Naive thymus-derived CD4-positive, alpha-beta T cell (primary cell): ENCODE measurements at regions not wholly inside any gene's neighbourhood (a gene's known extent, or its start where the extent isn't known, plus 50 kb on each side); places are given as distances from the start of the nearest gene placed in this dataset.

Experiments used
- ATAC-seq: fragments of 150-1000 bp; cut with Tn5 transposase; 2 replicates; pipeline ENCODE4 v1.10.0; 2021; ENCODE audit warnings: mild to moderate bottlenecking, moderate library complexity
- CTCF ChIA-PET: fragments of 350-600 bp; sonication (Branson Sonifier 250); formaldehyde crosslinking; loops from one replicate; lab custom pipeline; 2021; ENCODE audit warnings: antibody characterized with exemption; lab: Charles Lee
- POLR2A ChIA-PET: fragments of 350-600 bp; sonication (Branson Sonifier 250); formaldehyde crosslinking; loops from one replicate; lab custom pipeline; 2021; ENCODE audit warnings: antibody characterized with exemption, inconsistent platforms; lab: Charles Lee
- DNase-seq, 9 donors: peaks; one replicate each; pipeline versions ENCODE4 v3.0.0 to v3.0.0-alpha.2; 2020 to 2022; ENCODE audit warnings: mixed read lengths in 1 of 9
- H3K27ac ChIP-seq: one replicate; pipeline ENCODE4 v1.7.0; 2013; ENCODE audit warnings: mild to moderate bottlenecking, low read depth, low read length, moderate library complexity
- H3K27me3 ChIP-seq, 2 donors: one replicate each; pipeline ENCODE4 v1.7.0; 2013; ENCODE audit warnings: low read length in 2 of 2, mild to moderate bottlenecking in 2 of 2, moderate library complexity in 2 of 2; ENCODE audit not compliant: control insufficient read depth in 2 of 2, insufficient read depth in 2 of 2
- H3K36me3 ChIP-seq, 3 experiments: 1 replicate in 2 of 3; 2 replicates in 1 of 3; pipeline ENCODE4 v1.7.0; 2013; ENCODE audit warnings: low read length in 3 of 3, mild to moderate bottlenecking in 3 of 3, moderate library complexity in 1 of 3; ENCODE audit not compliant: insufficient read depth in 3 of 3, control insufficient read depth in 2 of 3
- H3K4me1 ChIP-seq, 2 donors: one replicate each; pipeline ENCODE4 v1.7.0; 2013; ENCODE audit warnings: low read length in 2 of 2, mild to moderate bottlenecking in 2 of 2, moderate library complexity in 1 of 2; ENCODE audit not compliant: control insufficient read depth in 2 of 2, insufficient read depth in 2 of 2
- H3K4me3 ChIP-seq: 2 replicates; pipeline ENCODE4 v1.7.0; 2013; ENCODE audit warnings: mild to moderate bottlenecking, low read length
- H3K9me3 ChIP-seq, 3 experiments: 1 replicate in 2 of 3; 2 replicates in 1 of 3; pipeline ENCODE4 v1.7.0; 2013; ENCODE audit warnings: low read length in 3 of 3; ENCODE audit not compliant: control insufficient read depth in 2 of 3
- H3K27ac Mint-ChIP-seq, 9 donors: one replicate each; pipeline ENCODE4 v1.8.0; 2020 to 2022; ENCODE audit warnings: mixed read lengths in 9 of 9, mild to moderate bottlenecking in 8 of 9, moderate library complexity in 5 of 9, inconsistent platforms in 2 of 9
- H3K27me3 Mint-ChIP-seq, 5 donors: one replicate each; pipeline ENCODE4 v1.8.0; 2021 to 2022; ENCODE audit warnings: mixed read lengths in 5 of 5, mild to moderate bottlenecking in 1 of 5
- H3K36me3 Mint-ChIP-seq, 5 donors: one replicate each; pipeline ENCODE4 v1.8.0; 2020 to 2022; ENCODE audit warnings: mixed read lengths in 5 of 5, mild to moderate bottlenecking in 3 of 5, inconsistent platforms in 1 of 5
- H3K4me1 Mint-ChIP-seq, 7 donors: one replicate each; pipeline ENCODE4 v1.8.0; 2020 to 2022; ENCODE audit warnings: mixed read lengths in 7 of 7, mild to moderate bottlenecking in 3 of 7, inconsistent platforms in 1 of 7
- H3K4me3 Mint-ChIP-seq, 10 donors: one replicate each; pipeline ENCODE4 v1.8.0; 2020 to 2022; ENCODE audit warnings: mild to moderate bottlenecking in 10 of 10, mixed read lengths in 10 of 10, moderate library complexity in 6 of 10, inconsistent platforms in 2 of 10
- H3K9me3 Mint-ChIP-seq, 11 donors: one replicate each; pipeline ENCODE4 v1.8.0; 2020 to 2022; ENCODE audit warnings: mixed read lengths in 11 of 11, mild to moderate bottlenecking in 4 of 11, inconsistent platforms in 1 of 11, moderate library complexity in 1 of 11
- intact Hi-C, 2 donors: fragments of 100-400 bp; cut with micrococcal nuclease; formaldehyde crosslinking; loops; one replicate each; pipeline ENCODE4 v1.15.1; 2023

- Mint-ChIP-seq H3K4me1 (no peaks in the 10 kb centered on the region), H3K27me3 (peaks cover 0 to 11% (median 4%) of the 10 kb centered on the region in 5 donors), H3K9me3 (peaks cover 0 to 1% (median 0%) of the 10 kb centered on the region in 11 donors), H3K36me3 (no peaks in the 10 kb centered on the region), H3K27ac (no peak overlapping the region), H3K4me3 (no peak overlapping the region)
- H3K27me3 ChIP-seq, result no peaks in the 10 kb centered on the region
- ChIA-PET POLR2A (interaction anchor here (0.8 kb wide), 1 partner anchor 14 kb away, joined by 3 read pairs; no protein-coding TSS in a partner anchor), CTCF (interaction anchor here (1.0 kb wide), 1 partner anchor 272 kb away, joined by 4 read pairs; no protein-coding TSS in a partner anchor)
- H3K4me3 ChIP-seq, result no peak overlapping the region
- DNase-seq, result no peak
- ATAC-seq, result no peak
- no peak overlapping the region for H3K27ac ChIP-seq
- intact Hi-C loops, result no loop called here
- H3K36me3 ChIP-seq, result no peaks in the 10 kb centered on the region
- no peaks in the 10 kb centered on the region for H3K4me1 ChIP-seq
- no peaks in the 10 kb centered on the region for H3K9me3 ChIP-seq
Measured at GRCh38 chr15:95639208-95639607, 691.3 kb upstream of the NR2F2 start.

GRCh38 chr15:95644100-95644875 is 686.2 kb upstream of the NR2F2 start:
- Histone ChIP-seq H3K4me3 (no peak overlapping the region), H3K27me3 (no peaks in the 10 kb centered on the region), H3K27ac (no peak overlapping the region), H3K4me1 (no peaks in the 10 kb centered on the region), H3K36me3 (no peaks in the 10 kb centered on the region), H3K9me3 (no peaks in the 10 kb centered on the region)
- ATAC-seq, result no peak
- H3K27ac Mint-ChIP-seq, result no peak overlapping the region
- H3K36me3 Mint-ChIP-seq, result no peaks in the 10 kb centered on the region
- ChIA-PET POLR2A (no interaction called here), CTCF (no interaction called here)
- intact Hi-C loops, result no loop called here
- no peak for DNase-seq
- no peaks in the 10 kb centered on the region for H3K4me1 Mint-ChIP-seq
- H3K4me3 Mint-ChIP-seq, result no peak overlapping the region
- H3K27me3 Mint-ChIP-seq, result peaks cover 5 to 13% (median 9%) of the 10 kb centered on the region in 5 donors
- peaks cover 0 to 1% (median 0%) of the 10 kb centered on the region in 11 donors for H3K9me3 Mint-ChIP-seq

GRCh38 chr15:95645791-95646338 is 684.6 kb upstream of the NR2F2 start:
- DNase-seq (no peak), ATAC-seq (no peak)
- H3K4me3 Mint-ChIP-seq, result no peak overlapping the region
- no peaks in the 10 kb centered on the region for H3K9me3 Mint-ChIP-seq
- H3K36me3 ChIP-seq, result no peaks in the 10 kb centered on the region
- no peaks in the 10 kb centered on the region for H3K27me3 ChIP-seq
- H3K4me1 Mint-ChIP-seq, result no peaks in the 10 kb centered on the region
- no peak overlapping the region for H3K27ac ChIP-seq
- H3K27me3 Mint-ChIP-seq, result peaks cover 8 to 13% (median 9%) of the 10 kb centered on the region in 5 donors
- H3K4me3 ChIP-seq, result no peak overlapping the region
- ChIA-PET CTCF (no interaction called here), POLR2A (no interaction called here)
- H3K9me3 ChIP-seq, result no peaks in the 10 kb centered on the region
- no peaks in the 10 kb centered on the region for H3K4me1 ChIP-seq
- H3K36me3 Mint-ChIP-seq, result no peaks in the 10 kb centered on the region
- intact Hi-C loops, result no loop called here
- no peak overlapping the region for H3K27ac Mint-ChIP-seq

- H3K36me3 ChIP-seq, result no peaks in the 10 kb centered on the region
- no peaks in the 10 kb centered on the region for H3K9me3 ChIP-seq
- H3K27ac ChIP-seq, result no peak overlapping the region
- peaks cover 8 to 13% (median 10%) of the 10 kb centered on the region in 5 donors for H3K27me3 Mint-ChIP-seq
- ATAC-seq (no peak), DNase-seq (no peak)
- no peaks in the 10 kb centered on the region for H3K9me3 Mint-ChIP-seq
- intact Hi-C loops, result no loop called here
- H3K4me1 ChIP-seq, result no peaks in the 10 kb centered on the region
- no peak overlapping the region for H3K4me3 ChIP-seq
- no peak overlapping the region for H3K4me3 Mint-ChIP-seq
- no peak overlapping the region for H3K27ac Mint-ChIP-seq
- ChIA-PET POLR2A (no interaction called here), CTCF (no interaction called here)
- no peaks in the 10 kb centered on the region for H3K27me3 ChIP-seq
- no peaks in the 10 kb centered on the region for H3K36me3 Mint-ChIP-seq
- H3K4me1 Mint-ChIP-seq, result no peaks in the 10 kb centered on the region
Measured at GRCh38 chr15:95646484-95647273, 683.8 kb upstream of the NR2F2 start.

GRCh38 chr15:95647531-95648277 is 682.8 kb upstream of the NR2F2 start:
- Mint-ChIP-seq H3K4me1 (no peaks in the 10 kb centered on the region), H3K9me3 (no peaks in the 10 kb centered on the region), H3K27me3 (peaks cover 8 to 17% (median 10%) of the 10 kb centered on the region in 5 donors), H3K36me3 (no peaks in the 10 kb centered on the region), H3K27ac (no peak overlapping the region), H3K4me3 (no peak overlapping the region)
- no peak overlapping the region for H3K4me3 ChIP-seq
- intact Hi-C loops, result no loop called here
- POLR2A ChIA-PET, result no interaction called here
- no peak overlapping the region for H3K27ac ChIP-seq
- no peaks in the 10 kb centered on the region for H3K9me3 ChIP-seq
- no peaks in the 10 kb centered on the region for H3K27me3 ChIP-seq
- no peaks in the 10 kb centered on the region for H3K4me1 ChIP-seq
- CTCF ChIA-PET, result no interaction called here
- DNase-seq, result no peak
- ATAC-seq, result no peak
- no peaks in the 10 kb centered on the region for H3K36me3 ChIP-seq

GRCh38 chr15:95653361-95653805 is 677.1 kb upstream of the NR2F2 start:
- H3K9me3 ChIP-seq, result no peaks in the 10 kb centered on the region
- CTCF ChIA-PET, result no interaction called here
- ATAC-seq, result no peak
- Mint-ChIP-seq H3K4me1 (no peaks in the 10 kb centered on the region), H3K27me3 (peaks cover 0 to 12% (median 10%) of the 10 kb centered on the region in 5 donors), H3K9me3 (no peaks in the 10 kb centered on the region), H3K27ac (no peak overlapping the region), H3K4me3 (no peak overlapping the region), H3K36me3 (no peaks in the 10 kb centered on the region)
- no peak for DNase-seq
- intact Hi-C loops, result no loop called here
- no peaks in the 10 kb centered on the region for H3K27me3 ChIP-seq
- no peaks in the 10 kb centered on the region for H3K36me3 ChIP-seq
- no peak overlapping the region for H3K4me3 ChIP-seq
- H3K27ac ChIP-seq, result no peak overlapping the region
- H3K4me1 ChIP-seq, result no peaks in the 10 kb centered on the region
- POLR2A ChIA-PET, result no interaction called here
